ENCODE measurements at regions not wholly inside any gene's neighbourhood (a gene's known extent, or its start where the extent isn't known, plus 50 kb on each side); places are given as distances from the start of the nearest gene placed in this dataset.

- H3K79me2 ChIP-seq (replicated peaks; ENCODE audit: insufficient read depth), result no peaks in the 10 kb centered on the region
- H3K4me2 ChIP-seq, result no peak overlapping the region
- no peak for DNase-seq (ENCODE audit: low spot score)
- no peaks in the 10 kb centered on the region for H3K9me2 ChIP-seq (ENCODE audit: insufficient read depth)
- peaks cover 2% of the 10 kb centered on the region; the same call in 1 of the 3 replicates for H3K4me1 Mint-ChIP-seq
- peaks cover 2% of the 10 kb centered on the region for H3K27me3 Mint-ChIP-seq (ENCODE audit: insufficient read depth, low read depth, poor library complexity)
- no peaks in the 10 kb centered on the region for H3K36me3 Mint-ChIP-seq (ENCODE audit: low read depth)
- H3K4me3 ChIP-seq, result no peak overlapping the region
- H2AFZ ChIP-seq, result no peak overlapping the region
- H3K36me3 ChIP-seq (ENCODE audit: insufficient read depth), result no peaks in the 10 kb centered on the region
- no peak overlapping the region for H3K27ac Mint-ChIP-seq
- H3K27me3 ChIP-seq (ENCODE audit: insufficient read depth), result no peaks in the 10 kb centered on the region
- H4K20me1 ChIP-seq (replicated peaks; ENCODE audit: insufficient read depth), result no peaks in the 10 kb centered on the region
- no peak overlapping the region for H3K4me3 Mint-ChIP-seq
- no peak for ATAC-seq
- H3K27ac ChIP-seq (ENCODE audit: low read depth), result no peak overlapping the region
- no peak for TF ChIP-seq CTCF (conservative IDR thresholded peaks at IDR 0.05; ENCODE audit: low read depth in 2 of 2)
- TF ChIP-seq ETS1 (IDR thresholded peaks at IDR 0.05), result no peak
- no peak for TF ChIP-seq EZH2phosphoT487 (IDR thresholded peaks at IDR 0.05; ENCODE audit: unreplicated experiment)
- TF ChIP-seq NANOG (IDR thresholded peaks at IDR 0.05; ENCODE audit: borderline replicate concordance), result no peak
- TF ChIP-seq, protein P1, sequence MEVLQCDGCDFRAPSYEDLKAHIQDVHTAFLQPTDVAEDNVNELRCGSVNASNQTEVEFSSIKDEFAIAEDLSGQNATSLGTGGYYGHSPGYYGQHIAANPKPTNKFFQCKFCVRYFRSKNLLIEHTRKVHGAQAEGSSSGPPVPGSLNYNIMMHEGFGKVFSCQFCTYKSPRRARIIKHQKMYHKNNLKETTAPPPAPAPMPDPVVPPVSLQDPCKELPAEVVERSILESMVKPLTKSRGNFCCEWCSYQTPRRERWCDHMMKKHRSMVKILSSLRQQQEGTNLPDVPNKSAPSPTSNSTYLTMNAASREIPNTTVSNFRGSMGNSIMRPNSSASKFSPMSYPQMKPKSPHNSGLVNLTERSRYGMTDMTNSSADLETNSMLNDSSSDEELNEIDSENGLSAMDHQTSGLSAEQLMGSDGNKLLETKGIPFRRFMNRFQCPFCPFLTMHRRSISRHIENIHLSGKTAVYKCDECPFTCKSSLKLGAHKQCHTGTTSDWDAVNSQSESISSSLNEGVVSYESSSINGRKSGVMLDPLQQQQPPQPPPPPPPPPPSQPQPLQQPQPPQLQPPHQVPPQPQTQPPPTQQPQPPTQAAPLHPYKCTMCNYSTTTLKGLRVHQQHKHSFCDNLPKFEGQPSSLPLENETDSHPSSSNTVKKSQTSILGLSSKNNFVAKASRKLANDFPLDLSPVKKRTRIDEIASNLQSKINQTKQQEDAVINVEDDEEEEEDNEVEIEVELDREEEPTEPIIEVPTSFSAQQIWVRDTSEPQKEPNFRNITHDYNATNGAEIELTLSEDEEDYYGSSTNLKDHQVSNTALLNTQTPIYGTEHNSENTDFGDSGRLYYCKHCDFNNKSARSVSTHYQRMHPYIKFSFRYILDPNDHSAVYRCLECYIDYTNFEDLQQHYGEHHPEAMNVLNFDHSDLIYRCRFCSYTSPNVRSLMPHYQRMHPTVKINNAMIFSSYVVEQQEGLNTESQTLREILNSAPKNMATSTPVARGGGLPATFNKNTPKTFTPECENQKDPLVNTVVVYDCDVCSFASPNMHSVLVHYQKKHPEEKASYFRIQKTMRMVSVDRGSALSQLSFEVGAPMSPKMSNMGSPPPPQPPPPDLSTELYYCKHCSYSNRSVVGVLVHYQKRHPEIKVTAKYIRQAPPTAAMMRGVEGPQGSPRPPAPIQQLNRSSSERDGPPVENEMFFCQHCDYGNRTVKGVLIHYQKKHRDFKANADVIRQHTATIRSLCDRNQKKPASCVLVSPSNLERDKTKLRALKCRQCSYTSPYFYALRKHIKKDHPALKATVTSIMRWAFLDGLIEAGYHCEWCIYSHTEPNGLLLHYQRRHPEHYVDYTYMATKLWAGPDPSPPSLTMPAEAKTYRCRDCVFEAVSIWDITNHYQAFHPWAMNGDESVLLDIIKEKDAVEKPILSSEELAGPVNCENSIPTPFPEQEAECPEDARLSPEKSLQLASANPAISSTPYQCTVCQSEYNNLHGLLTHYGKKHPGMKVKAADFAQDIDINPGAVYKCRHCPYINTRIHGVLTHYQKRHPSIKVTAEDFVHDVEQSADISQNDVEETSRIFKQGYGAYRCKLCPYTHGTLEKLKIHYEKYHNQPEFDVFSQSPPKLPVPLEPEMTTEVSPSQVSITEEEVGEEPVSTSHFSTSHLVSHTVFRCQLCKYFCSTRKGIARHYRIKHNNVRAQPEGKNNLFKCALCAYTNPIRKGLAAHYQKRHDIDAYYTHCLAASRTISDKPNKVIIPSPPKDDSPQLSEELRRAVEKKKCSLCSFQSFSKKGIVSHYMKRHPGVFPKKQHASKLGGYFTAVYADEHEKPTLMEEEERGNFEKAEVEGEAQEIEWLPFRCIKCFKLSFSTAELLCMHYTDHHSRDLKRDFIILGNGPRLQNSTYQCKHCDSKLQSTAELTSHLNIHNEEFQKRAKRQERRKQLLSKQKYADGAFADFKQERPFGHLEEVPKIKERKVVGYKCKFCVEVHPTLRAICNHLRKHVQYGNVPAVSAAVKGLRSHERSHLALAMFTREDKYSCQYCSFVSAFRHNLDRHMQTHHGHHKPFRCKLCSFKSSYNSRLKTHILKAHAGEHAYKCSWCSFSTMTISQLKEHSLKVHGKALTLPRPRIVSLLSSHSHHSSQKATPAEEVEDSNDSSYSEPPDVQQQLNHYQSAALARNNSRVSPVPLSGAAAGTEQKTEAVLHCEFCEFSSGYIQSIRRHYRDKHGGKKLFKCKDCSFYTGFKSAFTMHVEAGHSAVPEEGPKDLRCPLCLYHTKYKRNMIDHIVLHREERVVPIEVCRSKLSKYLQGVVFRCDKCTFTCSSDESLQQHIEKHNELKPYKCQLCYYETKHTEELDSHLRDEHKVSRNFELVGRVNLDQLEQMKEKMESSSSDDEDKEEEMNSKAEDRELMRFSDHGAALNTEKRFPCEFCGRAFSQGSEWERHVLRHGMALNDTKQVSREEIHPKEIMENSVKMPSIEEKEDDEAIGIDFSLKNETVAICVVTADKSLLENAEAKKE (CRISPR knock-in tag; IDR thresholded peaks at IDR 0.05), result no peak
- TF ChIP-seq CREB1 (CRISPR knock-in tag; IDR thresholded peaks at IDR 0.05; ENCODE audit: low read depth), result no peak
- no peak for TF ChIP-seq REST (IDR thresholded peaks at IDR 0.05; ENCODE audit: unreplicated experiment)
- TF ChIP-seq JUNB (IDR thresholded peaks at IDR 0.05; ENCODE audit: unreplicated experiment), result no peak
- TF ChIP-seq STAT1 (IDR thresholded peaks at IDR 0.05; ENCODE audit: unreplicated experiment), result no peak
- H3K4me1 ChIP-seq (ENCODE audit: insufficient read depth), result no peaks in the 10 kb centered on the region
- H3K9me3 Mint-ChIP-seq, result no peaks in the 10 kb centered on the region
- H3F3A ChIP-seq (replicated peaks; ENCODE audit: low read depth), result no peaks in the 10 kb centered on the region
Measured at GRCh38 chr4:13678186-13678924, 50.8 kb upstream of the BOD1L1 start.

All from GM23338 (cell line).